IMR-90 (cell line): ENCODE measurements at regions not wholly inside any gene's neighbourhood (a gene's known extent, or its start where the extent isn't known, plus 50 kb on each side); places are given as distances from the start of the nearest gene placed in this dataset.

ENCODE experiments used
- POLR2A ChIP-seq: IDR thresholded peaks from 2 replicates; pipeline ENCODE4 v1.6.1; 2012; ENCODE audit warnings: mild to moderate bottlenecking, low read depth, low read length
- TF ChIP-seq, protein P1 (sequence below): conservative IDR thresholded peaks from 2 replicates; pipeline ENCODE4 v1.5.1; 2012; ENCODE audit warnings: mild to moderate bottlenecking, low read depth, low read length, improper control_type of control experiment

DNA sequence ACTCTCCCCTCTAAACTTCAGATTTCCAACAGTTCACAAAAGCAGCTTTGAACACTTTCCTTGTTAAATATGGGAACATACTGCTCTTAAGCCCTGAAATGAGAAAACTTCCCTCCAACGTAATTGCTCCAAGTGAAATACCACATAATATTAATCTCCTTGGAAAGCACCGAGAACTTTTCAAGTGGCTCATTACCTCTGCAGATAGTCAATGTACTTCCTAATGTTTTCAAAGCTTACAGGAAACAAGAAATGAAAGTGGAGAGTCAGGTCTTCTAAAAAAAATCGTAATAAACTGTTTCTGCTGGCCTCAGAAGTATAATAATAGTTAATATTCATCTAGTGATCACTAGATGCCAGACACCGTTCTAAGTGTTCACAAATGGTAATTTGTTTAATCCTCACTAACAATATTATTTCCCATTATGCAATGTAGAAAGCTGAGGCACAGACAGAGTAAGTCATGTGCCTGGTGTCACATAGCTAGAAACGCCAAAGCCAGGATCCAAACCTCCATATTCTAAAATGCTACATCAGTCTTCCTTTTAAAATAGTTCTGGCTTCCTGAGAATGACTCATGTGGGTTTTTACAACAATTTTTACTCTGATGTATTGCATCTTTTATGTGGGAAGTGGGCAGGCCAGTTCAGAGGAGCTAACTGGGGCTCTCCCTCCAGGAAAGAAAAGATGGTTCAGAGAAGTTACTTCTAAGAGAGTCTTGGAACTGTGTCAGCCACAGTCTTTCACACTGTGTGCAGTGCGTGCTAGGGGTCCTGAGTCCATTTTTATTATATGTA is 177.2 kb downstream of the PLPPR4 start:
- no peak for TF ChIP-seq POLR2A
- TF ChIP-seq, protein P1, sequence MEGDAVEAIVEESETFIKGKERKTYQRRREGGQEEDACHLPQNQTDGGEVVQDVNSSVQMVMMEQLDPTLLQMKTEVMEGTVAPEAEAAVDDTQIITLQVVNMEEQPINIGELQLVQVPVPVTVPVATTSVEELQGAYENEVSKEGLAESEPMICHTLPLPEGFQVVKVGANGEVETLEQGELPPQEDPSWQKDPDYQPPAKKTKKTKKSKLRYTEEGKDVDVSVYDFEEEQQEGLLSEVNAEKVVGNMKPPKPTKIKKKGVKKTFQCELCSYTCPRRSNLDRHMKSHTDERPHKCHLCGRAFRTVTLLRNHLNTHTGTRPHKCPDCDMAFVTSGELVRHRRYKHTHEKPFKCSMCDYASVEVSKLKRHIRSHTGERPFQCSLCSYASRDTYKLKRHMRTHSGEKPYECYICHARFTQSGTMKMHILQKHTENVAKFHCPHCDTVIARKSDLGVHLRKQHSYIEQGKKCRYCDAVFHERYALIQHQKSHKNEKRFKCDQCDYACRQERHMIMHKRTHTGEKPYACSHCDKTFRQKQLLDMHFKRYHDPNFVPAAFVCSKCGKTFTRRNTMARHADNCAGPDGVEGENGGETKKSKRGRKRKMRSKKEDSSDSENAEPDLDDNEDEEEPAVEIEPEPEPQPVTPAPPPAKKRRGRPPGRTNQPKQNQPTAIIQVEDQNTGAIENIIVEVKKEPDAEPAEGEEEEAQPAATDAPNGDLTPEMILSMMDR = no peak
